ENCODE measurements at regions not wholly inside any gene's neighbourhood (a gene's known extent, or its start where the extent isn't known, plus 50 kb on each side); places are given as distances from the start of the nearest gene placed in this dataset.

- ChIA-PET CTCF (no interaction called here), POLR2A (ENCODE audit: low non-redundant PET) (no interaction called here)
- Histone ChIP-seq H3K36me3 (ENCODE audit: insufficient read depth, low read length, poor library complexity, severe bottlenecking) (no peaks in the 10 kb centered on the region), H3K27me3 (replicated peaks; ENCODE audit: insufficient read depth, low read depth, low read length, poor library complexity) (no peaks in the 10 kb centered on the region), H3K9me3 (ENCODE audit: low read depth, low read length, poor library complexity, severe bottlenecking) (no peaks in the 10 kb centered on the region), H3K4me3 (ENCODE audit: low read depth, low read length, poor library complexity, severe bottlenecking) (no peak overlapping the region), H3K4me1 (ENCODE audit: insufficient read depth, low read length, poor library complexity, severe bottlenecking) (no peaks in the 10 kb centered on the region), H3K27ac (ENCODE audit: low read depth, low read length, poor library complexity, severe bottlenecking) (no peak overlapping the region)
- no TSS peak for BruUV-seq (replicated peaks)
- TF ChIP-seq EZH2 (IDR thresholded peaks at IDR 0.05; ENCODE audit: borderline replicate concordance, low read depth, low read length, poor library complexity, severe bottlenecking): no peak
- no peak for TF ChIP-seq CTCF (conservative IDR thresholded peaks at IDR 0.05; ENCODE audit: low read depth, low read length)
- DNase-seq (ENCODE audit: low spot score): peak; percentile 9
- intact Hi-C loops (cut with micrococcal nuclease; ENCODE audit: unreplicated experiment): no loop called here
Observed at GRCh38 chr11:95680169-95680929, 109.2 kb downstream of the FAM76B start.

GRCh38 chr11:95678988-95679387, 110.6 kb downstream of the FAM76B start:
- no peaks in the 10 kb centered on the region for H3K9me3 ChIP-seq (ENCODE audit: low read depth, low read length, poor library complexity, severe bottlenecking)
- no TSS peak for BruUV-seq (replicated peaks)
- H3K4me1 ChIP-seq (ENCODE audit: insufficient read depth, low read length, poor library complexity, severe bottlenecking): no peaks in the 10 kb centered on the region
- intact Hi-C loops (cut with micrococcal nuclease; ENCODE audit: unreplicated experiment): no loop called here
- H3K4me3 ChIP-seq (ENCODE audit: low read depth, low read length, poor library complexity, severe bottlenecking): no peak overlapping the region
- TF ChIP-seq CTCF (conservative IDR thresholded peaks at IDR 0.05; ENCODE audit: low read depth, low read length): no peak
- TF ChIP-seq EZH2 (IDR thresholded peaks at IDR 0.05; ENCODE audit: borderline replicate concordance, low read depth, low read length, poor library complexity, severe bottlenecking): no peak
- no peak for DNase-seq (ENCODE audit: low spot score)
- POLR2A ChIA-PET (ENCODE audit: low non-redundant PET): no interaction called here
- no peaks in the 10 kb centered on the region for H3K36me3 ChIP-seq (ENCODE audit: insufficient read depth, low read length, poor library complexity, severe bottlenecking)
- CTCF ChIA-PET: no interaction called here
- no peak overlapping the region for H3K27ac ChIP-seq (ENCODE audit: low read depth, low read length, poor library complexity, severe bottlenecking)
- H3K27me3 ChIP-seq (replicated peaks; ENCODE audit: insufficient read depth, low read depth, low read length, poor library complexity): no peaks in the 10 kb centered on the region

- DNase-seq (ENCODE audit: low spot score): no peak
- TF ChIP-seq EZH2 (IDR thresholded peaks at IDR 0.05; ENCODE audit: borderline replicate concordance, low read depth, low read length, poor library complexity, severe bottlenecking): no peak
- no peak for TF ChIP-seq CTCF (conservative IDR thresholded peaks at IDR 0.05; ENCODE audit: low read depth, low read length)
- intact Hi-C loops (cut with micrococcal nuclease; ENCODE audit: unreplicated experiment): no loop called here
Observed at GRCh38 chr11:95676308-95676707, 113.3 kb downstream of the FAM76B start.

More at GRCh38 chr11:95676308-95676707, 113.3 kb downstream of the FAM76B start:
- H3K27ac ChIP-seq (ENCODE audit: low read depth, low read length, poor library complexity, severe bottlenecking): no peak overlapping the region
- H3K4me3 ChIP-seq (ENCODE audit: low read depth, low read length, poor library complexity, severe bottlenecking): no peak overlapping the region
- no peaks in the 10 kb centered on the region for H3K9me3 ChIP-seq (ENCODE audit: low read depth, low read length, poor library complexity, severe bottlenecking)
- no TSS peak for BruUV-seq (replicated peaks)
- H3K36me3 ChIP-seq (ENCODE audit: insufficient read depth, low read length, poor library complexity, severe bottlenecking): no peaks in the 10 kb centered on the region
- H3K4me1 ChIP-seq (ENCODE audit: insufficient read depth, low read length, poor library complexity, severe bottlenecking): no peaks in the 10 kb centered on the region
- no peaks in the 10 kb centered on the region for H3K27me3 ChIP-seq (replicated peaks; ENCODE audit: insufficient read depth, low read depth, low read length, poor library complexity)
- ChIA-PET POLR2A (ENCODE audit: low non-redundant PET) (no interaction called here), CTCF (no interaction called here)

Data from A673 (cell line).